Naive thymus-derived CD4-positive, alpha-beta T cell (primary cell): ENCODE measurements at regions not wholly inside any gene's neighbourhood (a gene's known extent, or its start where the extent isn't known, plus 50 kb on each side); places are given as distances from the start of the nearest gene placed in this dataset.

ENCODE experiments used
- ATAC-seq: fragments of 150-1000 bp; cut with Tn5 transposase; 2 replicates; pipeline ENCODE4 v1.10.0; 2021; ENCODE audit warnings: mild to moderate bottlenecking, moderate library complexity
- CTCF ChIA-PET: fragments of 350-600 bp; sonication (Branson Sonifier 250); formaldehyde crosslinking; loops from one replicate; lab custom pipeline; 2021; ENCODE audit warnings: antibody characterized with exemption; lab: Charles Lee
- POLR2A ChIA-PET: fragments of 350-600 bp; sonication (Branson Sonifier 250); formaldehyde crosslinking; loops from one replicate; lab custom pipeline; 2021; ENCODE audit warnings: antibody characterized with exemption, inconsistent platforms; lab: Charles Lee
- DNase-seq, 9 donors: peaks; one replicate each; pipeline versions ENCODE4 v3.0.0 to v3.0.0-alpha.2; 2020 to 2022; ENCODE audit warnings: mixed read lengths in 1 of 9
- H3K27ac ChIP-seq: one replicate; pipeline ENCODE4 v1.7.0; 2013; ENCODE audit warnings: mild to moderate bottlenecking, low read depth, low read length, moderate library complexity
- H3K27me3 ChIP-seq, 2 donors: one replicate each; pipeline ENCODE4 v1.7.0; 2013; ENCODE audit warnings: low read length in 2 of 2, mild to moderate bottlenecking in 2 of 2, moderate library complexity in 2 of 2; ENCODE audit not compliant: control insufficient read depth in 2 of 2, insufficient read depth in 2 of 2
- H3K36me3 ChIP-seq, 3 experiments: 1 replicate in 2 of 3; 2 replicates in 1 of 3; pipeline ENCODE4 v1.7.0; 2013; ENCODE audit warnings: low read length in 3 of 3, mild to moderate bottlenecking in 3 of 3, moderate library complexity in 1 of 3; ENCODE audit not compliant: insufficient read depth in 3 of 3, control insufficient read depth in 2 of 3
- H3K4me1 ChIP-seq, 2 donors: one replicate each; pipeline ENCODE4 v1.7.0; 2013; ENCODE audit warnings: low read length in 2 of 2, mild to moderate bottlenecking in 2 of 2, moderate library complexity in 1 of 2; ENCODE audit not compliant: control insufficient read depth in 2 of 2, insufficient read depth in 2 of 2
- H3K4me3 ChIP-seq: 2 replicates; pipeline ENCODE4 v1.7.0; 2013; ENCODE audit warnings: mild to moderate bottlenecking, low read length
- H3K9me3 ChIP-seq, 3 experiments: 1 replicate in 2 of 3; 2 replicates in 1 of 3; pipeline ENCODE4 v1.7.0; 2013; ENCODE audit warnings: low read length in 3 of 3; ENCODE audit not compliant: control insufficient read depth in 2 of 3
- H3K27ac Mint-ChIP-seq, 9 donors: one replicate each; pipeline ENCODE4 v1.8.0; 2020 to 2022; ENCODE audit warnings: mixed read lengths in 9 of 9, mild to moderate bottlenecking in 8 of 9, moderate library complexity in 5 of 9, inconsistent platforms in 2 of 9
- H3K27me3 Mint-ChIP-seq, 5 donors: one replicate each; pipeline ENCODE4 v1.8.0; 2021 to 2022; ENCODE audit warnings: mixed read lengths in 5 of 5, mild to moderate bottlenecking in 1 of 5
- H3K36me3 Mint-ChIP-seq, 5 donors: one replicate each; pipeline ENCODE4 v1.8.0; 2020 to 2022; ENCODE audit warnings: mixed read lengths in 5 of 5, mild to moderate bottlenecking in 3 of 5, inconsistent platforms in 1 of 5
- H3K4me1 Mint-ChIP-seq, 7 donors: one replicate each; pipeline ENCODE4 v1.8.0; 2020 to 2022; ENCODE audit warnings: mixed read lengths in 7 of 7, mild to moderate bottlenecking in 3 of 7, inconsistent platforms in 1 of 7
- H3K4me3 Mint-ChIP-seq, 10 donors: one replicate each; pipeline ENCODE4 v1.8.0; 2020 to 2022; ENCODE audit warnings: mild to moderate bottlenecking in 10 of 10, mixed read lengths in 10 of 10, moderate library complexity in 6 of 10, inconsistent platforms in 2 of 10
- H3K9me3 Mint-ChIP-seq, 11 donors: one replicate each; pipeline ENCODE4 v1.8.0; 2020 to 2022; ENCODE audit warnings: mixed read lengths in 11 of 11, mild to moderate bottlenecking in 4 of 11, inconsistent platforms in 1 of 11, moderate library complexity in 1 of 11
- intact Hi-C, 2 donors: fragments of 100-400 bp; cut with micrococcal nuclease; formaldehyde crosslinking; loops; one replicate each; pipeline ENCODE4 v1.15.1; 2023

DNA sequence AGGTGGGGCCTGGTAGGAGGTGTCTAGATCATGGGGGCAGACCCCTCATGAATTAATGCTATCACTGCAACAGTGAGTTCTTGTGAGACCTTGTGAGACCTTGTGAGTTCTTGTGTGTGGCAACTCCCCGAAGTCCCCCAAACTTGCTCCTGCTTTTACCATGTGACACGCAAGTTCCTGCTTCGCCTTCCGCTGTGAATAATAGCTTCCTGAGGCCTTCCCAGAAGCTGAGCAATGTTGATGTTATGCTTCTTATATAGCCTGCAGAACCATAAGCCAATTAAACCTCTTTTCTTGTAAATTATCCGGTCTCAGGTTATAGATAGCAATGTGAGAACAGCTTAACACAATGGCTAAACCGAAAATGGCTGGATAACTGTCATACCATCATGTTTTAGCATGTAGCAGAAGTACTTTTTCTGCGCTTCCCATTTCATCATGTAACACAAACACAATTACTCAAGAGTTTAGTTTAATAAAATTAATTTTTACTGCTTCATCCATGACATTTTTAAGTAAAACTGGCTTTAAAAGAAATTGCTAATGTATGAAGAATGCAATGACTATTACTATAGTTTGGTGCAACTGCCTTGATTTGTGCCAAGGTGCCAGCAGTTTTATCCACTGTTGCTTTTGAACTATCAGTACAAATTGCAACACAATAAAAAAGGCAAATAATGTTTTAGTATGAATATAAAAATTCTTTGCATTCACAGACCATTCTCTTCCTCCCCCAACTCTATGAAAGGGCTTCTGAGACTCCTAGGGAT, 87.7 kb upstream of the TMEM168 start:
- H3K36me3 Mint-ChIP-seq, result peaks cover 0 to 43% (median 25%) of the 10 kb centered on the region in 5 donors
- no peak for ATAC-seq
- ChIA-PET CTCF (no interaction called here), POLR2A (no interaction called here)
- DNase-seq, result no peak
- no peak overlapping the region for H3K27ac Mint-ChIP-seq
- H3K27ac ChIP-seq, result no peak overlapping the region
- no peaks in the 10 kb centered on the region for H3K27me3 Mint-ChIP-seq
- intact Hi-C loops, result no loop called here
- no peak overlapping the region for H3K4me3 ChIP-seq
- H3K4me1 Mint-ChIP-seq, result peaks cover 0 to 27% (median 17%) of the 10 kb centered on the region in 7 donors
- no peaks in the 10 kb centered on the region for H3K27me3 ChIP-seq
- H3K4me3 Mint-ChIP-seq, result no peak overlapping the region
- H3K9me3 Mint-ChIP-seq, result no peaks in the 10 kb centered on the region
- no peaks in the 10 kb centered on the region for H3K36me3 ChIP-seq
- no peaks in the 10 kb centered on the region for H3K9me3 ChIP-seq
- H3K4me1 ChIP-seq, result no peaks in the 10 kb centered on the region

GRCh38 chr7:112876877-112877276, 86.7 kb upstream of the TMEM168 start:
- no peak overlapping the region for H3K4me3 ChIP-seq
- H3K4me1 Mint-ChIP-seq, result peaks cover 0 to 37% (median 22%) of the 10 kb centered on the region in 7 donors
- no peaks in the 10 kb centered on the region for H3K27me3 ChIP-seq
- ChIA-PET CTCF (no interaction called here), POLR2A (no interaction called here)
- no peak overlapping the region for H3K4me3 Mint-ChIP-seq
- H3K27ac ChIP-seq, result no peak overlapping the region
- no peaks in the 10 kb centered on the region for H3K9me3 Mint-ChIP-seq
- intact Hi-C loops, result no loop called here
- H3K36me3 ChIP-seq, result no peaks in the 10 kb centered on the region
- peaks cover 0 to 43% (median 25%) of the 10 kb centered on the region in 5 donors for H3K36me3 Mint-ChIP-seq
- no peaks in the 10 kb centered on the region for H3K27me3 Mint-ChIP-seq
- H3K9me3 ChIP-seq, result no peaks in the 10 kb centered on the region
- no peaks in the 10 kb centered on the region for H3K4me1 ChIP-seq
- no peak for ATAC-seq
- no peak for DNase-seq
- no peak overlapping the region for H3K27ac Mint-ChIP-seq

GRCh38 chr7:112874909-112875308, 84.7 kb upstream of the TMEM168 start:
- ATAC-seq, result no peak
- H3K4me1 Mint-ChIP-seq, result peaks cover 0 to 53% (median 41%) of the 10 kb centered on the region in 7 donors
- DNase-seq, result no peak

GRCh38 chr7:112873831-112874553, 83.8 kb upstream of the TMEM168 start:
- no peaks in the 10 kb centered on the region for H3K9me3 ChIP-seq
- DNase-seq (no peak), ATAC-seq (no peak)
- H3K36me3 ChIP-seq, result no peaks in the 10 kb centered on the region
- Mint-ChIP-seq H3K27me3 (no peaks in the 10 kb centered on the region), H3K9me3 (peaks cover 0 to 4% (median 0%) of the 10 kb centered on the region in 11 donors), H3K36me3 (peaks cover 0 to 54% (median 31%) of the 10 kb centered on the region in 5 donors), H3K4me1 (peaks cover 0 to 58% (median 46%) of the 10 kb centered on the region in 7 donors), H3K27ac (no peak overlapping the region), H3K4me3 (no peak overlapping the region)
- no peaks in the 10 kb centered on the region for H3K27me3 ChIP-seq
- intact Hi-C loops, result loop anchor here in 1 of 2 donors (2.0 kb wide), 1 partner anchor 15 kb away; no protein-coding TSS in a partner anchor
- ChIA-PET CTCF (no interaction called here), POLR2A (interaction anchor here (0.5 to 0.7 kb wide), 2 partner anchors 26 to 1359 kb away, joined by 3 to 4 read pairs; no protein-coding TSS in a partner anchor)
- no peak overlapping the region for H3K4me3 ChIP-seq
- no peaks in the 10 kb centered on the region for H3K4me1 ChIP-seq
- H3K27ac ChIP-seq, result no peak overlapping the region

More at GRCh38 chr7:112874909-112875308, 84.7 kb upstream of the TMEM168 start:
- Histone ChIP-seq H3K27ac (no peak overlapping the region), H3K4me3 (no peak overlapping the region), H3K4me1 (no peaks in the 10 kb centered on the region), H3K36me3 (no peaks in the 10 kb centered on the region), H3K9me3 (no peaks in the 10 kb centered on the region), H3K27me3 (no peaks in the 10 kb centered on the region)
- H3K36me3 Mint-ChIP-seq, result peaks cover 0 to 49% (median 30%) of the 10 kb centered on the region in 5 donors
- H3K9me3 Mint-ChIP-seq, result peaks cover 0 to 4% (median 0%) of the 10 kb centered on the region in 11 donors
- ChIA-PET POLR2A (interaction anchor here (0.7 kb wide), 1 partner anchor 27 kb away, joined by 4 read pairs; no protein-coding TSS in a partner anchor), CTCF (no interaction called here)
- H3K4me3 Mint-ChIP-seq, result no peak overlapping the region
- no peak overlapping the region for H3K27ac Mint-ChIP-seq
- intact Hi-C loops, result loop anchor here in 1 of 2 donors (2.0 kb wide), 1 partner anchor 14 kb away; no protein-coding TSS in a partner anchor
- no peaks in the 10 kb centered on the region for H3K27me3 Mint-ChIP-seq

DNA sequence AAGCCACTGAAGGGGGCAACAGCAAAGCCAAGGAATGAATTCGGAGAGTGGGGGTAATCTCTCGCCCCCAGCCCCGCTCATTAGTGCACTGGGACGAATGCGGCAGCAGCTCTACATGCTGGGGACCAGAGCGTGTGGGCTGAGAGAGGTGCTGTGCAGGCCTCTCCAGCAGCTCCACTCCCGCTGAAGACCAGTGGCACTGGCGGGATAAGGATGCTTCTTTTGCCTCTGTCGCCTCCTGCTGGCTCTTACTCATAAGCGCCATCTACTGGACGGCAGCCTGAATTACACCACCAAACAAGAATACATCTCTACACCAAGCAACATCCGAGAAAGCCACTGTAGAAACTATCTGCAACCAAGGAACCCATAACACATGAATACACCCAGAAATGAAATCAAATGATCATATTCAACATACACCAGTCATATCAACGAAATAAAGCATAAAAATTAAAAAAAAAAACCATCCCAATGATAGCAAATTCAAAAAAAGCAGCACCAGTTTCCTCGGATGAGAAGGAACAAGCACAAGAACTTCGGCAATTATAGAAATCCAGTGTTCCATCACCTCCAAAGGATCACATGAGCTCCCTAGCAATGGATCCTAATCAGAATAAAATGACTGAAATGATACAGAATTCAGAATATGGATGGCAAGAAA, 79.0 kb upstream of the TMEM168 start:
- Mint-ChIP-seq H3K9me3 (peaks cover 0 to 4% (median 0%) of the 10 kb centered on the region in 11 donors), H3K27ac (no peak overlapping the region), H3K4me1 (peaks cover 11 to 56% (median 45%) of the 10 kb centered on the region in 7 donors), H3K4me3 (no peak overlapping the region), H3K27me3 (no peaks in the 10 kb centered on the region), H3K36me3 (peaks cover 0 to 30% (median 10%) of the 10 kb centered on the region in 5 donors)
- Histone ChIP-seq H3K27me3 (no peaks in the 10 kb centered on the region), H3K4me1 (no peaks in the 10 kb centered on the region), H3K9me3 (no peaks in the 10 kb centered on the region), H3K27ac (no peak overlapping the region), H3K36me3 (no peaks in the 10 kb centered on the region), H3K4me3 (no peak overlapping the region)
- DNase-seq, result peak in 8 of 9 donors; percentile 2 to 53 (median 37)
- intact Hi-C loops, result loop anchor here in 1 of 2 donors (1.0 kb wide), 1 partner anchor 319 kb away; no protein-coding TSS in a partner anchor
- ChIA-PET POLR2A (no interaction called here), CTCF (interaction anchor here (0.6 to 0.7 kb wide), 2 partner anchors 27 to 38 kb away, joined by 3 to 6 read pairs; no protein-coding TSS in a partner anchor)
- ATAC-seq, result peak; percentile 71

GRCh38 chr7:112868609-112869008, 78.4 kb upstream of the TMEM168 start:
- H3K27me3 Mint-ChIP-seq, result no peaks in the 10 kb centered on the region
- no peaks in the 10 kb centered on the region for H3K4me1 ChIP-seq
- no peak for ATAC-seq
- H3K36me3 Mint-ChIP-seq, result peaks cover 3 to 34% (median 17%) of the 10 kb centered on the region in 5 donors
- no peak overlapping the region for H3K27ac Mint-ChIP-seq
- H3K36me3 ChIP-seq, result no peaks in the 10 kb centered on the region
- H3K4me3 ChIP-seq, result no peak overlapping the region
- POLR2A ChIA-PET, result no interaction called here
- CTCF ChIA-PET, result no interaction called here
- no peak overlapping the region for H3K4me3 Mint-ChIP-seq
- no peaks in the 10 kb centered on the region for H3K9me3 ChIP-seq
- no peak for DNase-seq
- peaks cover 11 to 52% (median 44%) of the 10 kb centered on the region in 7 donors for H3K4me1 Mint-ChIP-seq
- H3K27ac ChIP-seq, result no peak overlapping the region
- intact Hi-C loops, result loop anchor here in 1 of 2 donors (1.0 kb wide), 1 partner anchor 318 kb away; no protein-coding TSS in a partner anchor
- peaks cover 0 to 6% (median 0%) of the 10 kb centered on the region in 11 donors for H3K9me3 Mint-ChIP-seq
- H3K27me3 ChIP-seq, result no peaks in the 10 kb centered on the region
